LNCAP (cell line): ENCODE measurements at regions not wholly inside any gene's neighbourhood (a gene's known extent, or its start where the extent isn't known, plus 50 kb on each side); places are given as distances from the start of the nearest gene placed in this dataset.

Experiments used
- CTCF ChIP-seq: fragments of 450-650 bp; IDR thresholded peaks from 2 replicates; pipeline ENCODE4 v1.5.1; 2017; ENCODE audit warnings: mild to moderate bottlenecking

GRCh38 chr5:26012078-26012477 is 1026.3 kb downstream of the CDH9 start:
- no peak for TF ChIP-seq CTCF

- peak; percentile 34; the same call in 1 of the 2 replicates for TF ChIP-seq CTCF
These were observed 1028.6 kb downstream of the CDH9 start for GRCh38 chr5:26009742-26010141.

GRCh38 chr5:26003966-26004365 is 1034.4 kb downstream of the CDH9 start:
- no peak for TF ChIP-seq CTCF

- no peak for TF ChIP-seq CTCF
These were observed 1043.2 kb downstream of the CDH9 start for GRCh38 chr5:25995209-25995608.

- no peak for TF ChIP-seq CTCF
These were observed 1044.7 kb downstream of the CDH9 start for GRCh38 chr5:25993701-25994100.

GRCh38 chr5:25991639-25992038 is 1046.7 kb downstream of the CDH9 start:
- TF ChIP-seq CTCF = no peak

- no peak for TF ChIP-seq CTCF
These were observed 1047.6 kb downstream of the CDH9 start for GRCh38 chr5:25990771-25991170.

- TF ChIP-seq CTCF = no peak
These were observed 1059.3 kb downstream of the CDH9 start for GRCh38 chr5:25979086-25979485.
